ENCODE measurements at regions not wholly inside any gene's neighbourhood (a gene's known extent, or its start where the extent isn't known, plus 50 kb on each side); places are given as distances from the start of the nearest gene placed in this dataset.

- no peaks in the 10 kb centered on the region for H3K36me3 Mint-ChIP-seq (ENCODE audit: low read depth)
- H3K4me1 Mint-ChIP-seq = peaks cover 12% of the 10 kb centered on the region
- DNase-seq = no peak
- H3K27ac Mint-ChIP-seq = no peak overlapping the region
- H3K27me3 Mint-ChIP-seq = peaks cover 39% of the 10 kb centered on the region
- H3K9me3 Mint-ChIP-seq = no peaks in the 10 kb centered on the region
- ATAC-seq = no peak
- no peak overlapping the region for H3K4me3 Mint-ChIP-seq
Observed at GRCh38 chr5:176728831-176729251, 81.5 kb upstream of the UNC5A start.

GRCh38 chr5:176730815-176731475 lies 79.4 kb upstream of the UNC5A start:
- H3K27ac Mint-ChIP-seq = no peak overlapping the region
- H3K36me3 Mint-ChIP-seq (ENCODE audit: low read depth) = no peaks in the 10 kb centered on the region
- H3K4me1 Mint-ChIP-seq = peaks cover 8% of the 10 kb centered on the region
- no peaks in the 10 kb centered on the region for H3K9me3 Mint-ChIP-seq
- no peak overlapping the region for H3K4me3 Mint-ChIP-seq
- peaks cover 37% of the 10 kb centered on the region for H3K27me3 Mint-ChIP-seq
- DNase-seq = no peak
- ATAC-seq = peak; percentile 34

- ATAC-seq (peak; percentile 17), DNase-seq (no peak)
- Mint-ChIP-seq H3K27me3 (peaks cover 35% of the 10 kb centered on the region), H3K4me1 (peaks cover 8% of the 10 kb centered on the region), H3K27ac (no peak overlapping the region), H3K4me3 (no peak overlapping the region), H3K36me3 (ENCODE audit: low read depth) (no peaks in the 10 kb centered on the region), H3K9me3 (no peaks in the 10 kb centered on the region)
Observed at GRCh38 chr5:176731506-176732160, 78.7 kb upstream of the UNC5A start.

- H3K4me1 Mint-ChIP-seq = peaks cover 8% of the 10 kb centered on the region
- H3K36me3 Mint-ChIP-seq (ENCODE audit: low read depth) = no peaks in the 10 kb centered on the region
- peaks cover 37% of the 10 kb centered on the region for H3K27me3 Mint-ChIP-seq
- ATAC-seq (no peak), DNase-seq (no peak)
- H3K9me3 Mint-ChIP-seq = no peaks in the 10 kb centered on the region
- no peak overlapping the region for H3K27ac Mint-ChIP-seq
- no peak overlapping the region for H3K4me3 Mint-ChIP-seq
Observed at GRCh38 chr5:176732306-176732705, 78.1 kb upstream of the UNC5A start.

GRCh38 chr5:176732736-176733405 lies 77.5 kb upstream of the UNC5A start:
- no peaks in the 10 kb centered on the region for H3K9me3 Mint-ChIP-seq
- H3K36me3 Mint-ChIP-seq (ENCODE audit: low read depth) = no peaks in the 10 kb centered on the region
- H3K27ac Mint-ChIP-seq = no peak overlapping the region
- H3K4me1 Mint-ChIP-seq = peaks cover 8% of the 10 kb centered on the region
- DNase-seq (no peak), ATAC-seq (no peak)
- H3K27me3 Mint-ChIP-seq = peaks cover 39% of the 10 kb centered on the region
- no peak overlapping the region for H3K4me3 Mint-ChIP-seq

- ATAC-seq = no peak
- H3K9me3 Mint-ChIP-seq = no peaks in the 10 kb centered on the region
- H3K36me3 Mint-ChIP-seq (ENCODE audit: low read depth) = no peaks in the 10 kb centered on the region
- no peak for DNase-seq
- H3K27ac Mint-ChIP-seq = no peak overlapping the region
- H3K4me3 Mint-ChIP-seq = no peak overlapping the region
- H3K4me1 Mint-ChIP-seq = peaks cover 8% of the 10 kb centered on the region
- H3K27me3 Mint-ChIP-seq = peaks cover 39% of the 10 kb centered on the region
Observed at GRCh38 chr5:176733406-176734262, 76.7 kb upstream of the UNC5A start.

- peaks cover 40% of the 10 kb centered on the region for H3K27me3 Mint-ChIP-seq
- H3K36me3 Mint-ChIP-seq (ENCODE audit: low read depth) = no peaks in the 10 kb centered on the region
- H3K9me3 Mint-ChIP-seq = no peaks in the 10 kb centered on the region
- no peak for DNase-seq
- H3K4me3 Mint-ChIP-seq = no peak overlapping the region
- no peak overlapping the region for H3K27ac Mint-ChIP-seq
- ATAC-seq = no peak
- H3K4me1 Mint-ChIP-seq = peaks cover 8% of the 10 kb centered on the region
Observed at GRCh38 chr5:176734756-176735342, 75.5 kb upstream of the UNC5A start.

- Mint-ChIP-seq H3K4me3 (no peak overlapping the region), H3K9me3 (no peaks in the 10 kb centered on the region), H3K36me3 (ENCODE audit: low read depth) (no peaks in the 10 kb centered on the region), H3K4me1 (peaks cover 8% of the 10 kb centered on the region), H3K27ac (no peak overlapping the region), H3K27me3 (peaks cover 39% of the 10 kb centered on the region)
- DNase-seq = no peak
- ATAC-seq = no peak
Observed at GRCh38 chr5:176735383-176736265, 74.7 kb upstream of the UNC5A start.

- H3K27me3 Mint-ChIP-seq = peaks cover 41% of the 10 kb centered on the region
- H3K27ac Mint-ChIP-seq = no peak overlapping the region
- DNase-seq = no peak
- H3K4me1 Mint-ChIP-seq = peaks cover 6% of the 10 kb centered on the region
- H3K9me3 Mint-ChIP-seq = no peaks in the 10 kb centered on the region
- ATAC-seq = no peak
- no peaks in the 10 kb centered on the region for H3K36me3 Mint-ChIP-seq (ENCODE audit: low read depth)
- no peak overlapping the region for H3K4me3 Mint-ChIP-seq
Observed at GRCh38 chr5:176736301-176736930, 73.9 kb upstream of the UNC5A start.

GRCh38 chr5:176736931-176737745 lies 73.2 kb upstream of the UNC5A start:
- no peaks in the 10 kb centered on the region for H3K9me3 Mint-ChIP-seq
- ATAC-seq (no peak), DNase-seq (no peak)
- H3K36me3 Mint-ChIP-seq (ENCODE audit: low read depth) = no peaks in the 10 kb centered on the region
- H3K4me1 Mint-ChIP-seq = peaks cover under 1% of the 10 kb centered on the region
- peaks cover 44% of the 10 kb centered on the region for H3K27me3 Mint-ChIP-seq
- no peak overlapping the region for H3K4me3 Mint-ChIP-seq
- no peak overlapping the region for H3K27ac Mint-ChIP-seq

- H3K4me1 Mint-ChIP-seq = peaks cover 2% of the 10 kb centered on the region
- no peak overlapping the region for H3K27ac Mint-ChIP-seq
- H3K4me3 Mint-ChIP-seq = no peak overlapping the region
- H3K36me3 Mint-ChIP-seq (ENCODE audit: low read depth) = no peaks in the 10 kb centered on the region
- peaks cover 44% of the 10 kb centered on the region for H3K27me3 Mint-ChIP-seq
- no peaks in the 10 kb centered on the region for H3K9me3 Mint-ChIP-seq
- ATAC-seq = no peak
- no peak for DNase-seq
Observed at GRCh38 chr5:176737746-176738636, 72.4 kb upstream of the UNC5A start.
